ENCODE measurements at regions not wholly inside any gene's neighbourhood (a gene's known extent, or its start where the extent isn't known, plus 50 kb on each side); places are given as distances from the start of the nearest gene placed in this dataset.

DNA sequence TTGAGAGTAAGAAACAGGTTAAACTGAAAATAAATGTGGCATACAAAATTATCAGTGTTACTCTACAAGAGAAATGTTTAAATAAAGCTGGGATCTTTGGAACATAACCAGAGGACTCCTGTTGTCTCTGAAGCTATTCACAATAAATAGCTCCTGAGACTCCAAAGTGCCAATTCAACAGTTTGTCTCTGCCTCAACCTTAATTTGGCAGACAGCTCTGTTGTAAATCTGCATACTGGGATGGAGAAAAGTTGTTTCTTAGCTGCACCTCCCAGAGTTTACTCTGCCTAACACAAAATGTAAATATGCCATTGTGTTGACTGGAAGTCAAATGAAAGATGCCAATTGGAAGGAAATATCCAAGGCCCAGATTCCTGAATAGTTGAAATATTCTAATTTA lies 238.5 kb upstream of the EPHA4 start:
- ATAC-seq, result no peak
- Histone ChIP-seq H3K27ac (no peak overlapping the region), H3K36me3 (no peaks in the 10 kb centered on the region), H3K4me1 (no peaks in the 10 kb centered on the region), H3K4me3 (no peak overlapping the region), H3K9me3 (no peaks in the 10 kb centered on the region), H3K27me3 (no peaks in the 10 kb centered on the region)
- intact Hi-C loops (cut with DNase I), result no loop called here
- TF ChIP-seq, protein P1, sequence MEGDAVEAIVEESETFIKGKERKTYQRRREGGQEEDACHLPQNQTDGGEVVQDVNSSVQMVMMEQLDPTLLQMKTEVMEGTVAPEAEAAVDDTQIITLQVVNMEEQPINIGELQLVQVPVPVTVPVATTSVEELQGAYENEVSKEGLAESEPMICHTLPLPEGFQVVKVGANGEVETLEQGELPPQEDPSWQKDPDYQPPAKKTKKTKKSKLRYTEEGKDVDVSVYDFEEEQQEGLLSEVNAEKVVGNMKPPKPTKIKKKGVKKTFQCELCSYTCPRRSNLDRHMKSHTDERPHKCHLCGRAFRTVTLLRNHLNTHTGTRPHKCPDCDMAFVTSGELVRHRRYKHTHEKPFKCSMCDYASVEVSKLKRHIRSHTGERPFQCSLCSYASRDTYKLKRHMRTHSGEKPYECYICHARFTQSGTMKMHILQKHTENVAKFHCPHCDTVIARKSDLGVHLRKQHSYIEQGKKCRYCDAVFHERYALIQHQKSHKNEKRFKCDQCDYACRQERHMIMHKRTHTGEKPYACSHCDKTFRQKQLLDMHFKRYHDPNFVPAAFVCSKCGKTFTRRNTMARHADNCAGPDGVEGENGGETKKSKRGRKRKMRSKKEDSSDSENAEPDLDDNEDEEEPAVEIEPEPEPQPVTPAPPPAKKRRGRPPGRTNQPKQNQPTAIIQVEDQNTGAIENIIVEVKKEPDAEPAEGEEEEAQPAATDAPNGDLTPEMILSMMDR (IDR thresholded peaks at IDR 0.05), result no peak
- TF ChIP-seq POLR2A (IDR thresholded peaks at IDR 0.05), result no peak
- DNase-seq, result no peak

DNA sequence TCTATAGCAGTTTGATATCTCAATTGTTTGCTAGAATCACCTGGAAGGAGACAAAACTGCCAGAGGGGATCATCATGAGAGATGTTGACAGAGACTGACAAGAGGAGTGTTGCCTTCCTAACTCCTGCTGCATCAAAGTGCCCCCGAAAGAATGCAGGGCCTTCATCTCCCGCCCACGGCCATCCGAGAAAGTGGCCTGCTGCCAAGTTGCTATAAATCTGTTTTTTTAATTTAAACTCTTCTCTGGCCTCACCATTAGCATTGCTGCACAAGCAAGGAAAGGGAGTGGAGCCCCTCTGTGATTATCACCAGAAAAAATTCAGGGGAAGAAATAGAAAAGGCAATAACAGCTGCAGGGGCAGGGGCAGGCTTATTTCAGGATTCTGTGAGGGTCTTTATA lies 238.1 kb upstream of the EPHA4 start:
- Histone ChIP-seq H3K4me3 (no peak overlapping the region), H3K36me3 (no peaks in the 10 kb centered on the region), H3K9me3 (no peaks in the 10 kb centered on the region), H3K27ac (no peak overlapping the region), H3K4me1 (no peaks in the 10 kb centered on the region), H3K27me3 (no peaks in the 10 kb centered on the region)
- intact Hi-C loops (cut with DNase I), result no loop called here
- ATAC-seq, result no peak
- no peak for DNase-seq
- 22 to 31% (median 28%) methylated on average over 4 of the region's 4 CpGs for WGBS, 4 donors
- TF ChIP-seq POLR2A (IDR thresholded peaks at IDR 0.05), result no peak
- TF ChIP-seq, protein P1 (IDR thresholded peaks at IDR 0.05), result no peak

DNA sequence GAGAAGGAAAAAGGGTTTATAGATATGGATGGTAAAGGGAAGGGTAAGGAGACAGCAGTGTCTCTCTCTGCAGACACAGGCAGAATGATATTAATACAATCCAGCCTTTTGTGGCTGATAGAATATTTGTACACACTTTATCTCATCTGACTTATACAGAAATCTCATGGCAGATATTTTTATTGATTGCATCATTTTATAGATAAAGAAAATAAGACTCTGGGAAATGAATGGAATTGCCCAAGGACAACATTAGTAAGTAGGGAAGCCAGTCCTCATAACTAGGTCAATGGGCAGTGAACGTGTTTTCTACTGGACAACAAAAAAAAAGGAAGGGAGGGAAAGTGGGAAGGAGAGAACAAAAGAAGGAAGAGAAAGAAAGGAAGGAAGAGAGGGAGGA lies 236.4 kb upstream of the EPHA4 start:
- Histone ChIP-seq H3K9me3 (no peaks in the 10 kb centered on the region), H3K36me3 (no peaks in the 10 kb centered on the region), H3K4me3 (no peak overlapping the region), H3K27ac (no peak overlapping the region), H3K27me3 (no peaks in the 10 kb centered on the region), H3K4me1 (no peaks in the 10 kb centered on the region)
- 49 to 62% (median 57%) methylated on average over 1 of the region's 1 CpG for WGBS, 4 donors
- TF ChIP-seq POLR2A (IDR thresholded peaks at IDR 0.05), result no peak
- TF ChIP-seq, protein P1 (IDR thresholded peaks at IDR 0.05), result no peak
- intact Hi-C loops (cut with DNase I), result no loop called here
- DNase-seq (no peak), ATAC-seq (no peak)

DNA sequence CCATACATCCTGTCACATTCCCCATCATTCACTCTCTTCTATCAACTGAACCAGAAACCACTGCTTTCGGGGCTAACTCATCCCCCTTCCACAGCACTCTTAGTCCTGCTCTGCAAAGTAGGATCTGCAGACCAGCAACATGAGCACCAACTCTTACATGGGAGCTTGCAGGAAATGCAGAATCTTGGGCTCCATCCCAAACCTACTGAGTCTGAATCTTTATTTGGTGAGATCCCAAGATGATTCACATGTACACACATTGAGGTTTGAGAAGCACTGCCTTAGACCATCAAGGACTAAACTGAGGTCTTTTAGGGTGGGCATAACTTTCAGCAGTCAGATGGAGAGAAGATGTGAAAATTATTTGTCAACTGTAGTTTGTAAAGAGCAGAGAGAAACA lies 235.6 kb upstream of the EPHA4 start:
- WGBS, 4 donors, result 87 to 95% (median 94%) methylated on average over 1 of the region's 1 CpG
- H3K9me3 ChIP-seq, result no peaks in the 10 kb centered on the region
- intact Hi-C loops (cut with DNase I), result no loop called here
- ATAC-seq, result no peak
- TF ChIP-seq POLR2A (IDR thresholded peaks at IDR 0.05), result no peak
- TF ChIP-seq, protein P1 (IDR thresholded peaks at IDR 0.05), result no peak
- H3K36me3 ChIP-seq, result no peaks in the 10 kb centered on the region
- no peak for DNase-seq
- no peak overlapping the region for H3K4me3 ChIP-seq
- H3K27ac ChIP-seq, result no peak overlapping the region
- no peaks in the 10 kb centered on the region for H3K4me1 ChIP-seq
- no peaks in the 10 kb centered on the region for H3K27me3 ChIP-seq
